ENCODE measurements at regions not wholly inside any gene's neighbourhood (a gene's known extent, or its start where the extent isn't known, plus 50 kb on each side); places are given as distances from the start of the nearest gene placed in this dataset.
"Not testable (repeated sequence)": the region's sequence is repeated elsewhere in the genome, so short reads cannot be mapped to it uniquely, and the experiment has no call there.

DNA sequence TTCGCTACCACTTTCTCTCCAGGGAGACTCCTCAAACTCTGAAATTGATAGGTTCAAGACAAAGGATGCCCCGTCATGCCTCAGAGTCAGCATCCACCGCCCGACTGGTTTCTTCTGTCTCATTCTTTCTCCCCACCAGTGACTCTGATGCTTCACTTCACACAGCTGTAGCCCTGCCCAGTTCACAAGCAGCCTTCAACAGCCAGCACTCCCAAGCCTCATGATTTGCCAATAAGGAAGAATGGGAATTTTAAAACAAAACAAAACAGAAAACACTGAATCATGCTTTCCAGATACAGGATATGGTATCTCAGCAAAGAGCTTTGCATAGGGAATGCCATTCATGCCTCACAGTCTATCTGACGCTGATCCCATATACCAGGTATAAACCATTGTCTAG is 371.2 kb upstream of the RORB start:
- DNase-seq (ENCODE audit: extremely low read depth in 1 of 2, low read depth in 1 of 2): no peak

DNA sequence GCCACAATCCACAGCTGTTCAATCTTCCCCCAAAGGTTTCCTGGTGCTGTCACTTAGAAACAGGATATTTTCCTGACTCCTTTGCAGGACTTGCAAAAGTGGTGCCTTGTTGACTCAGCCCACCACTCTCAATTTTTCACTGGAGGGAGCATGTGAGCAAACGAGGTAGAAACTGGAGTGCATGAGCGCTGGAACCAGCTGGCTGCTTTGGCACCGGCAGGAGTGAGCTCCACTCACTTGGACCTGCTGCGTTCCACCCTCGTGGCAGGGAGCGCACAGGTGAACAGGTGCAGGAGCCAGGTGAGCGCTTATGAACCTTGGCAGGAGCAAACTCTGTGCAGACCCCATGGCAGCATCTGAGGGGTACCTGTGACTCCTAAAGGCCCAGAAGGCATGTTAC is 364.1 kb upstream of the RORB start:
- no peak for DNase-seq (ENCODE audit: extremely low read depth in 1 of 2, low read depth in 1 of 2)

DNA sequence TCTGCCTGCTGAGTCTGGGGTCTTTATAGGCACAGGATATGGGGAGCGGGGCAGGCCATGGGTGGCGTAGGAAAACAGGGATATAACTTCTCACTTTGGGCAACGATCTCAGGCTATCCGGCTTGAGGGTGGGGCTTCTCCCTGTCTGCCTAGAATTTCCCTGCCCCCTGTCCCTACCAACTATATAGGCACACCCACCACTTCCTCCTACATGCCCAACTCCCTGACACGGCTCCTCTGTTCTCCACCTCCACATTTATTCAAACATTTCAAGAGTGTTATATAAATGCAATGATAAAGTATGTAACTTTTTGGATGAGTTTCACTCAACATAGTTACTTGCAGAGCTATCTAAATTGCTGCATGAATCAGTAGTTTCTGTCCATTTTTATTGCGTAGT is 363.2 kb upstream of the RORB start:
- no peak for DNase-seq (ENCODE audit: extremely low read depth in 1 of 2, low read depth in 1 of 2)

DNA sequence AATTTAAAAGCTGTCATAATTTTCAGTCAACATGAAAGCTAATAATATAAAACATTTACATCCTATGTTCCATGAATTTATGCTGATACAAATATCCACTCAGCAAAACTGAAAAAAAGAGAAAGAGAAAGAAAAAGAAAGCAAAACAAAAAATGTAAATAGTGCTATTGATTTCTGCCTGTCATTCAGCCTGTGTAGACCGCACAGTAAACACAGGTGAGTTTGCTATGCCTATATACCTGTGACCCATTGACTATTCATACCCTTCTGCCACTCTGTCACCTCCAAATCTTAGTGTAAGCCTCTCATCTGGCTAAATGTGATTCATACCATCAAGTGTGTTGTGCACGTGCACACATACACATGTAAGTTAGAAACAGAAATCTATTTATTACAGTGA is 359.0 kb upstream of the RORB start:
- no peak for DNase-seq (ENCODE audit: extremely low read depth in 1 of 2, low read depth in 1 of 2)

DNA sequence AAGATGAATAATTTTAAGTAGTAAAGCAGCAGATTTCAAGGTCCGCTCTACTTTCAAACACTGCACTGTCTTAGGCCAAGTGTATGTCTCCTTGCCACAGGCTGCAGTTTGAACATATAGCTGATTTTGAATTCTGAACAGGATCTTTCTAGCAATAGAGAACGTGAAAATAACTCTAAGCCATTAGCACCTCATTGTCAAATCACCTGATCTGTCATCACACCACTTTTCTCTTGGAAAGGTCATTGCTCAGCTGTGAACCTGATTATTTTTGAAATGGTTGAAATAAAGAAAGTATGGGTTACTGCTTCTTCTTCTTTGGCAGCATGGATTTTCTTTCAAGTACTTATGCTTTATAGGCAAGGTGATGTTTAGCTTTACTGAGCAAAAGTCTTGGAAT is 357.0 kb upstream of the RORB start:
- DNase-seq (ENCODE audit: extremely low read depth in 1 of 2, low read depth in 1 of 2): no peak

DNA sequence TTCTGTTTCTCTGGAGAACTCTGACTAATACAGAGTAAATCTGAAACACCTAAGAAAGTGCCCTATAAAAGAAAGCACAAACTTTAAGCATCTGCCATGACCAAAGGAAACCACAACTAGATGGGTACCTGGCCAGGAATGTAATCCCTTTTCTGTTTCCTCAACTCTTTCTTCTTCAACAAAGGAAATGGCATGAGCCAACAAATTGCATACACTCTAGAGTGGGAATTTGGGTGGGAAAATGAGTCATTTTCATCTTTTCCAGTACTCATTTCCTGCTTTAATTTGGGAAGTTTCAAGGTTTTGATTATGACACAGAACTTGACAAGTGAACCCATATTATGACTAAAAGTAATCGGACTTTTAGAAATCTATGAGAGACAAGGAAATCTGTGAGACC is 349.2 kb upstream of the RORB start:
- DNase-seq (ENCODE audit: extremely low read depth in 1 of 2, low read depth in 1 of 2): no peak

DNA sequence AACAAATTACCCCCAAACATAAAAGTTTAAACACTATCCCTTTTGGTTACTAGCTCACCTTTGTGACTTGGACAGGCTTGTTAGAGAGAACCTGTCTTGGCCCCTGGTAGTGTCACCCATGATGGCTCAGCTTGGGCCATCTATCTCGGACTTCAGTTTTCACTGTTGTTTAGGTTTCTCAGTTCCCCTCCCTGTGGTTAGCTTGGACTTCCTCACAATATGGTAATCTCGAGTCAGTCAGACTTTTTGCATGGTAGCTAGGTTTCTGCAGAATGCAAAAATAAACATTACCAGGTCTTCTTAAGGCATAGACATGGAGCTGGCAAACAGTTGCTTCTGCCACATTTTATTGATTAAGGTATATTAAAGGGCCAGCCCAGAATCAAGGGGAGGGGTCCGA is 324.3 kb upstream of the RORB start:
- no peak for DNase-seq (ENCODE audit: extremely low read depth in 1 of 2, low read depth in 1 of 2)

DNA sequence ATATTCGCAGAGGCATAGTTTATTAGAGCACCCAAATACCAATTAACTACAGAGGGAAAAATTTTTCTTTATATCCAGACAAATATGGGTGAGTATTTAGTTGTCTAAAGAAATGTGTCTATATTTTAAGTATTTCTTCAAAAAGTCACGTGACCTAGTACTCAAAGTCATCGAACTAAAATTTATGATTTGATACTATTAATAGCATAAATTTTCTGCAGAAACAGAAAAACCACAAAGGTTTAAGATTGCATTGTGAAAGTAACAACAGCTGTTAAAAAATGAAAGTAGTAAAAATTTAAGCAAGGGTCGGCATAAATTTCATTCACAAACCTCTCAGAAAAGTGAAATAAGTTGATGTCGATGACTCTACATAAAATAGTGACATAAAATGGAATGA is 323.9 kb upstream of the RORB start:
- DNase-seq (ENCODE audit: extremely low read depth in 1 of 2, low read depth in 1 of 2): no peak

DNA sequence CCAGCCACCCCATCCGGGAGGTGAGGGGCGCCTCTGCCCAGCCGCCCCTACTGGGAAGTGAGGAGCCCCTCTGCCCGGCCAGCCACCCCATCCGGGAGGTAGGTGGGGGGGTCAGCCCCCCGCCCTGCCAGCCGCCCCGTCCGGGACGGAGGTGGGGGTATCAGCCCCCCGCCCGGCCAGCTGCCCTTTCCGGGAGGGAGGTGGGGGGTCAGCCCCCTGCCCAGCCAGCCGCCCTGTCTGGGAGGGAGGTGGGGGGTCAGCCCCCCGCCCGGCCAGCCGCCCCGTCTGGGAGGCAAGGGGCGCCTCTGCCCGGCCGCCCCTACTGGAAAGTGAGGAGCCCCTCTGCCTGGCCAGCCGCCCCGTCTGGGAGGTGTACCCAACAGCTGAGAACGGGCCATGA is 299.4 kb upstream of the RORB start:
- not testable (repeated sequence) for DNase-seq (ENCODE audit: extremely low read depth in 1 of 2, low read depth in 1 of 2)

DNA sequence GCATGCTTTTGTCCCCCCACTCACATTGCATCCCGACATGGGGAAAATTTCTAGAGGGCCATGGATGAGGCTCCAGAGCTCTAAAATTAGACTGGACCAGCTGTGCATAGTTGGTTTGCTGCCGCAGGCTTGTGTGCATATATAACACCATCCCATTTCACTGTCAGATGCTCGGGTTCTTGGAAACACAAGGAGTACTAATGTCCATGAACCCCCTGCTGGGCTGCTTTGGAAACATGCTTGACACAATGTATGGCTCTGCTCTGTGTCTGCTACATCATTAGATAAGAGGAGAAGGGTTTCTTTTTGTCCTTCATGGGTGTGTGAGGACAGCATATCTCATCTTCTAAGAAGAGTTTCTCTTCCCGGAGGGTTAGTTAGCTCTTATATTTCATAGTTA is 292.1 kb upstream of the RORB start:
- no peak for DNase-seq (ENCODE audit: extremely low read depth in 1 of 2, low read depth in 1 of 2)

- no peak for DNase-seq (ENCODE audit: extremely low read depth in 1 of 2, low read depth in 1 of 2)
Measured at GRCh38 chr9:74218385-74219063, 278.6 kb upstream of the RORB start.

- no peak for DNase-seq (ENCODE audit: extremely low read depth in 1 of 2, low read depth in 1 of 2)
Measured at GRCh38 chr9:74220327-74220726, 276.8 kb upstream of the RORB start.

GRCh38 chr9:74236857-74237256 is 260.3 kb upstream of the RORB start:
- DNase-seq (ENCODE audit: extremely low read depth in 1 of 2, low read depth in 1 of 2): no peak

GRCh38 chr9:74245866-74246497 is 251.2 kb upstream of the RORB start:
- DNase-seq (ENCODE audit: extremely low read depth in 1 of 2, low read depth in 1 of 2): no peak

DNA sequence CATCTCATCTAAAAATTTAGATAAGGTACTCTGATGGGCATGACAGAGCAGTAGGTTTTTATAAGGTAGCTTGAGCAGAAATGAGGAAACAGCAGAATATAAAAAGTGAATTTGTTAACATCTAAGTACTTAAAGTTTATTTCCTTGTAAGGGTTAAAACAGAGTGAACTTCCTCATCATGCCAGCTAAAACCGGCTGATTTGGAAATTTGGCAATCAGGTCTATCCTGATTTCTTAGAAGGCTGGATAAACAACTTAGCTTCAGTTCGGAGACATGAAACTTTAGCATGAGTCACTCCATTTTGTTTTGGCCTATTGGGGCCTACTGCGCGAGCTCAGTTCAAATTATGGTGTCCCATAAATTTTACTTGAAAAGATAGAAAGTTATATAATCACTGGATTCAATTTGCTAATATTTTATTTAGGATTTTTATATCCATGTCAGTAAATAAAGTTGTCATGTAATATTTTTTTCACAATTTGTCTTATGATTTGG is 241.6 kb upstream of the RORB start:
- no peak for DNase-seq (ENCODE audit: extremely low read depth in 1 of 2, low read depth in 1 of 2)

DNA sequence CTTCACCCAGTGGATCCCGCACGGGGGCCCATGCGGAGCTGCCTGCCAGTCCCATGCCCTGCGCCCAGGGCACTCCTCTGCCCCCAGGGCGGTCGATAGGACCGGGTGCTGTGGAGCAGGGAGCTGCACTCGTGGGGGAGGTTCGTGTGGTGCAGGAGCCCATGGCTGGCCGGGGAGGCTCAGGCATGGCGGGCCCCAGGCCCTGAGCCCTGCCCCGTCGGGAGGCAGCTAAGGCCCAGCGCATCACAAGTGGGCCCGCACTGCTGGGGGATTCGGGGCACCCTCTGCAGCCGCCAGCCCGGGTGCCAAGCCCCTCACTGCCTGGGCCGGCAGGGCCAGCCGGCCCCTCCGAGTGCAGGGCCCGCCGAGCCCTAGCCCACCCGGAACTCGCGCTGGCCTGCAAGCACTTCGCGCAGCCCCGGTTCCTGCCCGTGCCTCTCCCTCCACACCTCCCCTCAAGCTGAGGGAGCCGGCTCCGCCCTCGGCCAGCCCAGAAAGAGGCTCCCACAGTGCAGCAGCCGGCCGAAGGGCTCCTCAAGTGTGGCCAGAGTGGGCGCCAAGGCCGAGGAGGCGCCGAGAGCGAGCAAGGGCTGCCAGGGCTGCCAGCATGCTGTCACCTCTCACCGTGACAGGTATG is 221.1 kb upstream of the RORB start:
- DNase-seq (ENCODE audit: extremely low read depth in 1 of 2, low read depth in 1 of 2): no peak

DNA sequence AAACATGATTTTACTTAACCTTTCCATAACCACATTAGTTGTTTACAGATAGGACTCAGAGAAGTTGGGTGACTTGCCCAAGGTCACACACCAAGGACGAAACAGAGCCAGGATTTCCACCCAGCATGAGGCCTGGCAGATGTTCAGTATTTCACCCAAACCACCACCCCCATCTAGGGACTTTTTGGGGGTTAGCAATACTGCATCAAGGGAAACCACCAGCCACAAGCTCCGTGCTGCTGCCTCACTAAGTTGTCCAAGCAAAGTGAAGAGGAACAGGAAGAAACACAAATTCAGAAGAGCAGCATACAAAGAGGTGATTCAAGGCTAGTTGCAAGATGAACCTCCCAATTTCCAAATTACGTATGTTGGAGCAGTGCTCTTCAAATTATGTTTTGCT is 219.6 kb upstream of the RORB start:
- DNase-seq (ENCODE audit: extremely low read depth in 1 of 2, low read depth in 1 of 2): peak; percentile 1 to 19

- no peak for DNase-seq (ENCODE audit: extremely low read depth in 1 of 2, low read depth in 1 of 2)
Measured at GRCh38 chr9:74281674-74282073, 215.5 kb upstream of the RORB start.

DNA sequence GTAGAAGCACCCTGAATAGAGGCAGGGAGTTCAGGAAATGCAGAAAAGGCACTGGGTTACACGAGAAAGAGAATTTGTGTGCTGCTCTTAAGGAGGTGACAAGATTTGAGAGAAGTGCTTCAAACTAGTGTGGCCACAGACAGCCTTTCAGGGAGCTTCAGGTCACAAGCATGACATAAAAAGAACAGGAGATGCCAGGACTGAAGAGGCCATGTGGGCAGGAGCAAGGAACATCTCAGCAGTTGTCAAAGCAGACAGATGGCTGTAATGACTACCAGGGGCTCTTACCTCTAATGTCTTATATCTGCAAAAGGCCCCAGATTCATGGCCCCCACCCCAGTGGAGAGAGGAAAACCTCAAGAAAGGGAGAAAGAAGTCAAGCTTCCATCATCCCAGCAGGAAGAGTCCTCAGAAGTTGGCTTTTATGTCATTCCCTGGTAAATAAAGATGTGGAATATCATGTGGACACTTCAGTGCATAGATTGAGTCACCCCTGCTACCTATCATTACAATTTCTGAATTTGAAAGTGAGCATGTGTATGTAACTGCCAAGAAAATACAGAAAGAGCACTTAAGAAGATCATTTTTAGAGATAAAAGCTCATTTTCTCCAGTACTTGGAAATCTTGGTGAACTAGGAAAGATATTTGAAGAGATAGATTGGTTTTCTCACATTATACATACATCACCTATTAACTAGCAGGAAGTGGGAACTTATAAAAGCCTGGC is 214.4 kb upstream of the RORB start:
- DNase-seq (ENCODE audit: extremely low read depth in 1 of 2, low read depth in 1 of 2): no peak

DNA sequence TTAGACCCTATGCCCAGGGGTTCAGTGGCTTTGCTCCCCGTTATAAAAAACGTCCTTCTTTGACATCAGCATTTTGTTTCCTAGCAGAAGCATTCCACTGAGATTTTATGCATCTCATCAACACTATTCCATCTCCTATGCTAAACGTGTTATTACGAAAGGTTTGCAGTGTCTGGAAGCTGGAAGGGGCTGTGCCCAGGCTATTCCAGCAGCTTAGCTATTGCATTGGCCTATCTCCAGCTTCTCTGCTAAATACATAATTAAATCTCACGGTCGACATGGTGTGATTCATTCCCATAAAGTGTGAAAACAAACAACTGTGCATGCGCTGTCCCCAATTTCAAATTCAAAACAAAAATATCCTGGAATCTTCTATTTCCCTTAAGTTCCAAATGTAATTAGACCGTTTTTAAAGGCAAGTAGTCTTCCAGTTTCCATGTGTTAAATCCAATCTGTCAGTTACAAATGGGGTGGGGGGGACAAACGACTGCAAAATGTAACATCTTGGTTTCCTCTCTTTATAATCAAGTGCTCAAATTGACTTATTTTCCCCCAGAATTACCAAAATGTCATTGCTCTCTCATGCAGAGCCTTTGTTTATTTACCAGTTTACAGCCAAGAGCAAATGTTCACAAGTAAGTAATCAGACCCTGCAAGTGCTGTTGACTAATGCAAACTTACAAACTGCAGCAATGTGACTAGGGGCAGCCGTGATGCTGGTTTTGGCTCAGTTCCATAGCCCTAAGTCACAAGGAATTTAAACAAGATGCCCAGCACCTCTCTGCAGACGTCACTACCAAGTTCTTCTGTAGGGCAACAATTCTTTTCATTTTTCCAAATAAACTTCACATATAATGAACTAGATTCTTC is 212.3 kb upstream of the RORB start:
- no peak for DNase-seq (ENCODE audit: extremely low read depth in 1 of 2, low read depth in 1 of 2)

GRCh38 chr9:74293479-74293878 is 203.7 kb upstream of the RORB start:
- no peak for DNase-seq (ENCODE audit: extremely low read depth in 1 of 2, low read depth in 1 of 2)
